ENCODE measurements at regions not wholly inside any gene's neighbourhood (a gene's known extent, or its start where the extent isn't known, plus 50 kb on each side); places are given as distances from the start of the nearest gene placed in this dataset.

GRCh38 chr13:57044910-57045309 is 95.8 kb upstream of the PRR20A start:
- Histone ChIP-seq H3K4me3 (ENCODE audit: low read length) (no peak overlapping the region), H3F3A (ENCODE audit: control insufficient read depth, insufficient read depth) (no peaks in the 10 kb centered on the region), H3K27ac (ENCODE audit: low read depth, low read length) (no peak overlapping the region), H3K36me3 (ENCODE audit: control insufficient read depth, low read length) (no peaks in the 10 kb centered on the region), H4K20me1 (ENCODE audit: control insufficient read depth, insufficient read depth, low read depth, low read length) (no peaks in the 10 kb centered on the region), H3K79me2 (ENCODE audit: control insufficient read depth, low read length) (no peaks in the 10 kb centered on the region), H3K9me2 (replicated peaks; ENCODE audit: control insufficient read depth, low read length) (no peaks in the 10 kb centered on the region), H3K27me3 (ENCODE audit: control insufficient read depth, low read length) (no peaks in the 10 kb centered on the region), H3K4me1 (ENCODE audit: control insufficient read depth, low read length) (no peaks in the 10 kb centered on the region), H3K9me3 (ENCODE audit: control insufficient read depth, insufficient read depth, low read length) (peaks cover under 1% of the 10 kb centered on the region; the same call in 1 of the 2 replicates), H3K4me2 (ENCODE audit: low read length) (no peak overlapping the region)
- TF ChIP-seq EZH2phosphoT487 (IDR thresholded peaks at IDR 0.05; ENCODE audit: borderline replicate concordance, low read length) (no peak), CTCF (IDR thresholded peaks at IDR 0.05; ENCODE audit: low read depth, low read length, poor library complexity, severe bottlenecking) (no peak)

- H3K9me3 ChIP-seq (ENCODE audit: control insufficient read depth, insufficient read depth, low read length) = peaks cover 4% of the 10 kb centered on the region; the same call in 1 of the 2 replicates
- TF ChIP-seq CTCF (IDR thresholded peaks at IDR 0.05; ENCODE audit: low read depth, low read length, poor library complexity, severe bottlenecking) = no peak
- TF ChIP-seq EZH2phosphoT487 (IDR thresholded peaks at IDR 0.05; ENCODE audit: borderline replicate concordance, low read length) = no peak
- no peaks in the 10 kb centered on the region for H3K79me2 ChIP-seq (ENCODE audit: control insufficient read depth, low read length)
- no peak overlapping the region for H3K27ac ChIP-seq (ENCODE audit: low read depth, low read length)
- no peak overlapping the region for H3K4me2 ChIP-seq (ENCODE audit: low read length)
- no peaks in the 10 kb centered on the region for H3K9me2 ChIP-seq (replicated peaks; ENCODE audit: control insufficient read depth, low read length)
- no peaks in the 10 kb centered on the region for H4K20me1 ChIP-seq (ENCODE audit: control insufficient read depth, insufficient read depth, low read depth, low read length)
- H3F3A ChIP-seq (ENCODE audit: control insufficient read depth, insufficient read depth) = no peaks in the 10 kb centered on the region
- no peak overlapping the region for H3K4me3 ChIP-seq (ENCODE audit: low read length)
- H3K36me3 ChIP-seq (ENCODE audit: control insufficient read depth, low read length) = no peaks in the 10 kb centered on the region
- no peaks in the 10 kb centered on the region for H3K4me1 ChIP-seq (ENCODE audit: control insufficient read depth, low read length)
- H3K27me3 ChIP-seq (ENCODE audit: control insufficient read depth, low read length) = no peaks in the 10 kb centered on the region
Measured at GRCh38 chr13:57045826-57046546, 94.7 kb upstream of the PRR20A start.

- H3F3A ChIP-seq (ENCODE audit: control insufficient read depth, insufficient read depth) = no peaks in the 10 kb centered on the region
- no peak overlapping the region for H3K27ac ChIP-seq (ENCODE audit: low read depth, low read length)
- no peaks in the 10 kb centered on the region for H3K9me2 ChIP-seq (replicated peaks; ENCODE audit: control insufficient read depth, low read length)
- H3K79me2 ChIP-seq (ENCODE audit: control insufficient read depth, low read length) = no peaks in the 10 kb centered on the region
- H3K4me2 ChIP-seq (ENCODE audit: low read length) = no peak overlapping the region
- H3K36me3 ChIP-seq (ENCODE audit: control insufficient read depth, low read length) = no peaks in the 10 kb centered on the region
- no peaks in the 10 kb centered on the region for H4K20me1 ChIP-seq (ENCODE audit: control insufficient read depth, insufficient read depth, low read depth, low read length)
- H3K4me1 ChIP-seq (ENCODE audit: control insufficient read depth, low read length) = no peaks in the 10 kb centered on the region
- H3K9me3 ChIP-seq (ENCODE audit: control insufficient read depth, insufficient read depth, low read length) = no peaks in the 10 kb centered on the region
- TF ChIP-seq CTCF (IDR thresholded peaks at IDR 0.05; ENCODE audit: low read depth, low read length, poor library complexity, severe bottlenecking) (no peak), EZH2phosphoT487 (IDR thresholded peaks at IDR 0.05; ENCODE audit: borderline replicate concordance, low read length) (no peak)
- H3K27me3 ChIP-seq (ENCODE audit: control insufficient read depth, low read length) = no peaks in the 10 kb centered on the region
- H3K4me3 ChIP-seq (ENCODE audit: low read length) = no peak overlapping the region
Measured at GRCh38 chr13:57056601-57057180, 84.0 kb upstream of the PRR20A start.
